ENCODE measurements at regions not wholly inside any gene's neighbourhood (a gene's known extent, or its start where the extent isn't known, plus 50 kb on each side); places are given as distances from the start of the nearest gene placed in this dataset.
"Not testable (repeated sequence)": the region's sequence is repeated elsewhere in the genome, so short reads cannot be mapped to it uniquely, and the experiment has no call there.

DNA sequence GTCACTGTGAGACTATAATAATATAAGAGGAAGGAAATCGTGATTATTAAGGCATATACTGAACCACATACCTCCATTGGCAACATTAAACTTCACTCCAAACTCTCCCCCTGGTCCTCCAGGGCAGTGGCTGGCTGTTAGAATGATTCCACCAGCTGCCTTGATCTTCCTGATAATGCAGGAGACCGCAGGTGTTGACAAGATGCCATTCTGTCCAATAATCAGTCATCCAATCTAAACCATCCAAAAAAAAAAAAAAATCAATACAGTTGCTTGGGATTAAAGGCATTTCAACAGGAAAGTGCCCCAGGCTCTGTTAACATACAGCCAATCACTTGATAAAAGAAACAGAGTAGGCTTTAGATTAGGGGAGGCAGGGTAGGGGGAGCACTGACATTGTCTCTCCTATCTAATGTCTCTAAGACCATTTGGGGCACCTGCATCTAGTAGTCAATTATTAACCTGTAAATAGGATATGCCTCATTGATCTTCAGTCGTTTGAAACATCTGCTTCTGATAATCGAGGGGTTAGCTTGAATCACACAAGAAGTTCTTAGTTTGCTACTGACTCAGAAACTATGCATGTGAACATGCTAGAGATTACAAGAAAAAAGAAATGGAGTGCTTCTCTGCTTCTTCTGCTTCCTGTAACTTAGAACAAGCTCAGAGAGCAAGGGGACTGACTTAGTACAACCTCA, 74.7 kb downstream of the FOXD4L6 start:
- TF ChIP-seq, protein P1, sequence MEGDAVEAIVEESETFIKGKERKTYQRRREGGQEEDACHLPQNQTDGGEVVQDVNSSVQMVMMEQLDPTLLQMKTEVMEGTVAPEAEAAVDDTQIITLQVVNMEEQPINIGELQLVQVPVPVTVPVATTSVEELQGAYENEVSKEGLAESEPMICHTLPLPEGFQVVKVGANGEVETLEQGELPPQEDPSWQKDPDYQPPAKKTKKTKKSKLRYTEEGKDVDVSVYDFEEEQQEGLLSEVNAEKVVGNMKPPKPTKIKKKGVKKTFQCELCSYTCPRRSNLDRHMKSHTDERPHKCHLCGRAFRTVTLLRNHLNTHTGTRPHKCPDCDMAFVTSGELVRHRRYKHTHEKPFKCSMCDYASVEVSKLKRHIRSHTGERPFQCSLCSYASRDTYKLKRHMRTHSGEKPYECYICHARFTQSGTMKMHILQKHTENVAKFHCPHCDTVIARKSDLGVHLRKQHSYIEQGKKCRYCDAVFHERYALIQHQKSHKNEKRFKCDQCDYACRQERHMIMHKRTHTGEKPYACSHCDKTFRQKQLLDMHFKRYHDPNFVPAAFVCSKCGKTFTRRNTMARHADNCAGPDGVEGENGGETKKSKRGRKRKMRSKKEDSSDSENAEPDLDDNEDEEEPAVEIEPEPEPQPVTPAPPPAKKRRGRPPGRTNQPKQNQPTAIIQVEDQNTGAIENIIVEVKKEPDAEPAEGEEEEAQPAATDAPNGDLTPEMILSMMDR (IDR thresholded peaks at IDR 0.05 in 8 of 11, conservative IDR thresholded peaks at IDR 0.05 in 3 of 11): not testable (repeated sequence)
- not testable (repeated sequence) for TF ChIP-seq POLR2A (IDR thresholded peaks at IDR 0.05)

Data from spleen (tissue), 7 donors.